ENCODE measurements at regions not wholly inside any gene's neighbourhood (a gene's known extent, or its start where the extent isn't known, plus 50 kb on each side); places are given as distances from the start of the nearest gene placed in this dataset.

- H3T11ph ChIP-seq (ENCODE audit: low read length), result no peak overlapping the region
- H3K56ac ChIP-seq (ENCODE audit: insufficient read length, low read depth, low read length), result no peak overlapping the region
- no peak overlapping the region for H2BK12ac ChIP-seq (ENCODE audit: insufficient read length, low read depth, low read length)
- H3K4ac ChIP-seq (ENCODE audit: low read depth, low read length), result no peak overlapping the region
- H2BK5ac ChIP-seq (ENCODE audit: insufficient read length, low read length), result no peak overlapping the region
- no peaks in the 10 kb centered on the region for H3K79me1 ChIP-seq (ENCODE audit: insufficient read depth, low read depth, low read length, poor library complexity, severe bottlenecking)
- no peaks in the 10 kb centered on the region for H3K79me2 ChIP-seq (ENCODE audit: insufficient read depth, low read length)
- no CpG with 5 or more reads among the region's 3 CpGs for WGBS (ENCODE audit: extremely low coverage, insufficient read length, low lambda C conversion rate)
- H4K91ac ChIP-seq (ENCODE audit: insufficient read length, low read depth, low read length), result no peak overlapping the region
- no peaks in the 10 kb centered on the region for H3K9me3 ChIP-seq (ENCODE audit: control insufficient read depth, low read depth, low read length)
- H3K27ac ChIP-seq (ENCODE audit: insufficient read length, low read depth, low read length), result no peak overlapping the region
- no peaks in the 10 kb centered on the region for H3K23me2 ChIP-seq (ENCODE audit: insufficient read length, low read depth, low read length, poor library complexity, severe bottlenecking)
- H2AFZ ChIP-seq (ENCODE audit: low read length), result no peak overlapping the region
- H2BK120ac ChIP-seq (ENCODE audit: low read depth, low read length, poor library complexity, severe bottlenecking), result no peak overlapping the region
- no peak for DNase-seq
- no peak overlapping the region for H3K27ac Mint-ChIP-seq
- H4K20me1 ChIP-seq (ENCODE audit: control insufficient read depth, insufficient read depth, insufficient read length), result no peaks in the 10 kb centered on the region
- H3K4me1 Mint-ChIP-seq, result peaks cover 3 to 8% of the 10 kb centered on the region in 2 experiments; a peak in 1 of 4 replicates
- H3K27me3 Mint-ChIP-seq (ENCODE audit: low read depth), result no peaks in the 10 kb centered on the region
- H3K18ac ChIP-seq (ENCODE audit: insufficient read length, low read depth, low read length), result no peak overlapping the region
- H3K4me1 ChIP-seq (ENCODE audit: insufficient read depth, low read length), result no peaks in the 10 kb centered on the region
- H3K36me3 Mint-ChIP-seq (ENCODE audit: insufficient read depth in 1 of 3, low read depth in 3 of 3), result no peaks in the 10 kb centered on the region
- no peaks in the 10 kb centered on the region for H3K9me3 Mint-ChIP-seq
- H3K14ac ChIP-seq (ENCODE audit: insufficient read depth, low read length), result no peak overlapping the region
- TF ChIP-seq CTCF (conservative IDR thresholded peaks at IDR 0.05), result no peak
- no peak overlapping the region for H4K5ac ChIP-seq (ENCODE audit: insufficient read length, low read depth, low read length)
- no peak overlapping the region for H3K4me2 ChIP-seq (ENCODE audit: insufficient read depth, insufficient read length, low read length)
- H4K8ac ChIP-seq (replicated peaks; ENCODE audit: insufficient read length, low read depth, low read length), result no peak overlapping the region
- H3K27me3 ChIP-seq (ENCODE audit: insufficient read depth, low read length), result no peaks in the 10 kb centered on the region
- H3K9ac ChIP-seq (ENCODE audit: extremely low read depth, insufficient read length, low read length), result no peak overlapping the region
- H2AK5ac ChIP-seq (ENCODE audit: insufficient read length, low read length), result no peak overlapping the region
- H3K4me3 Mint-ChIP-seq, result no peak overlapping the region
- H3K23ac ChIP-seq (ENCODE audit: insufficient read length, low read depth, low read length), result no peak overlapping the region
- no peak overlapping the region for H2BK20ac ChIP-seq (ENCODE audit: low read depth, low read length, poor library complexity, severe bottlenecking)
- H2BK15ac ChIP-seq (ENCODE audit: low read depth, low read length), result no peak overlapping the region
These were observed 191.6 kb downstream of the DLEU7 start for GRCh38 chr13:50651922-50652321.

Measured in H9 (cell line).